ENCODE measurements at regions not wholly inside any gene's neighbourhood (a gene's known extent, or its start where the extent isn't known, plus 50 kb on each side); places are given as distances from the start of the nearest gene placed in this dataset.

- TF ChIP-seq CTCF (conservative IDR thresholded peaks at IDR 0.05; ENCODE audit: low read length) (no peak), EZH2phosphoT487 (IDR thresholded peaks at IDR 0.05; ENCODE audit: borderline replicate concordance) (no peak)
Measured at GRCh38 chr11:16512198-16512898, 156.0 kb upstream of the SOX6 start.

All from Loucy (cell line).